PFSK-1 (cell line): ENCODE measurements at regions not wholly inside any gene's neighbourhood (a gene's known extent, or its start where the extent isn't known, plus 50 kb on each side); places are given as distances from the start of the nearest gene placed in this dataset.

ENCODE experiments used
- FOXP2 ChIP-seq: optimal IDR thresholded peaks from 2 replicates; pipeline ENCODE3; 2011; ENCODE audit warnings: borderline replicate concordance, control low read depth, inconsistent platforms; ENCODE audit not compliant: insufficient read depth; ENCODE audit errors: extremely low read length, extremely low read depth
- POLR2AphosphoS5 ChIP-seq: IDR thresholded peaks from 2 replicates; pipeline ENCODE4 v1.6.1; 2012; ENCODE audit warnings: low read depth, mild to moderate bottlenecking, control low read depth, low read length, moderate library complexity
- REST ChIP-seq, 2 experiments: IDR thresholded peaks; 2 replicates each; pipeline versions ENCODE4 v1.6.1 to v1.8.0; 2011 to 2012; ENCODE audit warnings: low read depth in 2 of 2, low read length in 2 of 2, control low read depth in 1 of 2, inconsistent platforms in 1 of 2, mild to moderate bottlenecking in 1 of 2, moderate library complexity in 1 of 2; ENCODE audit not compliant: insufficient read depth in 1 of 2
- SIN3A ChIP-seq: IDR thresholded peaks from 2 replicates; pipeline ENCODE4 v1.6.1; 2012; ENCODE audit warnings: mild to moderate bottlenecking, low read length, moderate library complexity, borderline replicate concordance; ENCODE audit not compliant: insufficient read depth
- TAF1 ChIP-seq: IDR thresholded peaks from 2 replicates; pipeline ENCODE4 v1.6.1; 2012; ENCODE audit warnings: low read length, control low read depth, borderline replicate concordance; ENCODE audit not compliant: insufficient read depth

- no peak for TF ChIP-seq FOXP2
- TF ChIP-seq REST (IDR thresholded peaks at IDR 0.05; ENCODE audit: insufficient read depth in 1 of 2, low read depth in 2 of 2, low read length in 2 of 2), result no peak
- TF ChIP-seq POLR2AphosphoS5, result no peak
- no peak for TF ChIP-seq TAF1
- no peak for TF ChIP-seq SIN3A
These were observed 490.9 kb downstream of the SHISA9 start for GRCh38 chr16:13392341-13392740.
